ENCODE measurements at regions not wholly inside any gene's neighbourhood (a gene's known extent, or its start where the extent isn't known, plus 50 kb on each side); places are given as distances from the start of the nearest gene placed in this dataset.
"Not testable (repeated sequence)": the region's sequence is repeated elsewhere in the genome, so short reads cannot be mapped to it uniquely, and the experiment has no call there.

- Histone ChIP-seq H3K27me3 (no peaks in the 10 kb centered on the region), H3K36me3 (no peaks in the 10 kb centered on the region), H3K4me3 (peak overlapping the region in 1 of 4 donors; percentile 18), H3K27ac (no peak overlapping the region), H3K4me1 (peaks cover 0 to 12% (median 2%) of the 10 kb centered on the region in 4 donors), H3K9me3 (no peaks in the 10 kb centered on the region)
- no peak for DNase-seq
- TF ChIP-seq POLR2A (IDR thresholded peaks at IDR 0.05) = no peak
- TF ChIP-seq, protein P1, sequence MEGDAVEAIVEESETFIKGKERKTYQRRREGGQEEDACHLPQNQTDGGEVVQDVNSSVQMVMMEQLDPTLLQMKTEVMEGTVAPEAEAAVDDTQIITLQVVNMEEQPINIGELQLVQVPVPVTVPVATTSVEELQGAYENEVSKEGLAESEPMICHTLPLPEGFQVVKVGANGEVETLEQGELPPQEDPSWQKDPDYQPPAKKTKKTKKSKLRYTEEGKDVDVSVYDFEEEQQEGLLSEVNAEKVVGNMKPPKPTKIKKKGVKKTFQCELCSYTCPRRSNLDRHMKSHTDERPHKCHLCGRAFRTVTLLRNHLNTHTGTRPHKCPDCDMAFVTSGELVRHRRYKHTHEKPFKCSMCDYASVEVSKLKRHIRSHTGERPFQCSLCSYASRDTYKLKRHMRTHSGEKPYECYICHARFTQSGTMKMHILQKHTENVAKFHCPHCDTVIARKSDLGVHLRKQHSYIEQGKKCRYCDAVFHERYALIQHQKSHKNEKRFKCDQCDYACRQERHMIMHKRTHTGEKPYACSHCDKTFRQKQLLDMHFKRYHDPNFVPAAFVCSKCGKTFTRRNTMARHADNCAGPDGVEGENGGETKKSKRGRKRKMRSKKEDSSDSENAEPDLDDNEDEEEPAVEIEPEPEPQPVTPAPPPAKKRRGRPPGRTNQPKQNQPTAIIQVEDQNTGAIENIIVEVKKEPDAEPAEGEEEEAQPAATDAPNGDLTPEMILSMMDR (IDR thresholded peaks at IDR 0.05) = no peak
These were observed 975.8 kb upstream of the DEFB115 start for GRCh38 chr20:30281584-30282197.

- H3K9me3 ChIP-seq, H3K36me3 ChIP-seq, H3K27me3 ChIP-seq: not testable (repeated sequence)
- Histone ChIP-seq H3K27ac (peak overlapping the region in 2 of 4 donors; percentile 53 to 65), H3K4me3 (peak overlapping the region in 3 of 4 donors; percentile 35 to 78 (median 52)), H3K4me1 (peaks cover 0 to 12% (median 2%) of the 10 kb centered on the region in 4 donors)
- peak; percentile 35 to 86 (median 55) for DNase-seq
These were observed 973.8 kb upstream of the DEFB115 start for GRCh38 chr20:30283476-30284280.

DNA sequence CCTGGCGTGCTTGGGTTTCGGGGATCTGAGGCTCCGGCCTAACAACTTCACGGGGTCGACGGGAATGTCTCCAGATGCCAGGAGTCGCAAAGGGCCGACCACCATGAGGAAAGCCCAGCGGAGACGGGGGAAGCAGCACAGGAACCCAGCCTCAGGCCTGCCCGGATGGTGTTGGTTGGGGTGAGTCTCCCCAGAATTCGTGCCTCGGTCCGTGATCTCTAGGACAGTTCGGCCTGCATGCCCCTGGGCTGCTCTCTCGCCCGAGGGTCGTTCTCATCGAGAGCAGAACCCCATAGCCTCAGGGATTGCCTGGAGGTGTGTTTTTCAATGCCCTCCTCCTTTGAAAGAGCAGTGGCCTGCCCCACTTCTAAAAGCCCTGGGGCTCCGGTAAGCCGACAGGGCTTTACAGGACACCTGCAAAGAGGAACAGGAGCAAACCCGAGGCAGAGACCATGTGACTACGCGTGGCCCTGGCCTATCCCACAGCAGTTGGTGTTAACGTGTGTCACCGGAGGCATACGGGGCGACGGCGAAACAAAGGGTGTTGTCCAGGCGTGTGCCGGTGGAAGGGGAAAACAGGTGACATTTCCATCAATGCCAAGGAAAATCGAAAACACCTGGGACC lies 973.1 kb upstream of the DEFB115 start:
- DNase-seq = no peak
- no peaks in the 10 kb centered on the region for H3K9me3 ChIP-seq
- peaks cover 0 to 12% (median 2%) of the 10 kb centered on the region in 4 donors for H3K4me1 ChIP-seq
- peak overlapping the region in 2 of 4 donors; percentile 53 to 65 for H3K27ac ChIP-seq
- H3K27me3 ChIP-seq = no peaks in the 10 kb centered on the region
- no peak for TF ChIP-seq POLR2A (IDR thresholded peaks at IDR 0.05)
- TF ChIP-seq, protein P1 (IDR thresholded peaks at IDR 0.05) = no peak
- peak overlapping the region in 3 of 4 donors; percentile 35 to 78 (median 52) for H3K4me3 ChIP-seq
- H3K36me3 ChIP-seq = no peaks in the 10 kb centered on the region

DNA sequence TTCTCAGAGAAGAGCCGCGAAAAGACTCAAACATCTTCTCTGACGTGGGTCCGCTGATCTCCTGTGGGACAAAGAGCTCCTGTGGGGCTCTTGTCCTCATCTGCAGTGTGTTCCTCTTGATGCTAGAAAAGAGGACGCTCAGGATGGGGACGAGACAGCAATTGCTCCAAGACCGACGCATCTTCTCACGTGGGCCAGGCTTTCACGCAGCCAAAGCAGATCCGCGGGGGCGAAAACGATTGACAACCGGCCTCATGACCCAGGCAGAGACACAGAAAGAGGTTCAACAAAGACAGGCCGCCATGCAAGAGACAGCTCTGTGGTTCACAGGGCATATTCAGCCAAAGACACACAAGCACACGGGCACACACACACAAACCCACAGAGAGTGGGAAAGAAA lies 971.8 kb upstream of the DEFB115 start:
- TF ChIP-seq, protein P1 (IDR thresholded peaks at IDR 0.05) = no peak
- no peak for TF ChIP-seq POLR2A (IDR thresholded peaks at IDR 0.05)
- H3K27ac ChIP-seq = no peak overlapping the region
- no peak for DNase-seq
- no peaks in the 10 kb centered on the region for H3K27me3 ChIP-seq
- no peaks in the 10 kb centered on the region for H3K9me3 ChIP-seq
- no peaks in the 10 kb centered on the region for H3K36me3 ChIP-seq
- H3K4me3 ChIP-seq = no peak overlapping the region
- H3K4me1 ChIP-seq = peaks cover 0 to 12% (median 2%) of the 10 kb centered on the region in 4 donors

GRCh38 chr20:30286157-30286556 lies 971.3 kb upstream of the DEFB115 start:
- Histone ChIP-seq H3K4me3 (no peak overlapping the region), H3K36me3 (no peaks in the 10 kb centered on the region), H3K4me1 (peaks cover 0 to 12% (median 2%) of the 10 kb centered on the region in 4 donors), H3K27me3 (no peaks in the 10 kb centered on the region), H3K27ac (no peak overlapping the region), H3K9me3 (no peaks in the 10 kb centered on the region)
- TF ChIP-seq, protein P1 (IDR thresholded peaks at IDR 0.05) = peak in 1 of 6 experiments; percentile 3
- no peak for TF ChIP-seq POLR2A (IDR thresholded peaks at IDR 0.05)
- DNase-seq = no peak

DNA sequence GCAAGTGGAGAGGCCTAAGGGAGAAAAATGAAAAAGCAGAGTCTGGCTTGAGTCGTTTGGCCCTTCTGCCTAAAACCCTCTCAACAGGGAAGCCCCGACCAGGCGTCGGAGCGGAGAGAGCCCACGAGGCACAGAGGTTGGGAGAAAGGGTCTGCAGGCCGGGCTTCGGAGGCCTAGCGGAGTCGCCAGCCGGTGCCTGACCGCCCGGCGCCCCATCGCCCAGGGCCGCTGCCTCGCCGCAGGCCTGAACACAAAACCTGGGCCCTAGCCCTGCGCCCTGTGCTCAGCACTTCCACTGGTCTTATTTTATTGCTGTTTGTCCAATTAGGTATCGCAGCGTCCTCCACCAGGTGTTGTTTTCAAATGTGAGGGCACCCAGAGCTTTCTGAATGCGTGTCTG lies 970.0 kb upstream of the DEFB115 start:
- not testable (repeated sequence) for DNase-seq, H3K27me3 ChIP-seq, H3K36me3 ChIP-seq, H3K4me3 ChIP-seq, H3K9me3 ChIP-seq
- Histone ChIP-seq H3K4me1 (peaks cover 0 to 12% (median 2%) of the 10 kb centered on the region in 4 donors), H3K27ac (peak overlapping the region in 1 of 4 donors; percentile 89)
